Liver (tissue), 8 donors: ENCODE measurements at regions not wholly inside any gene's neighbourhood (a gene's known extent, or its start where the extent isn't known, plus 50 kb on each side); places are given as distances from the start of the nearest gene placed in this dataset.

ENCODE experiments used
- DNase-seq: peaks from one replicate; pipeline ENCODE4 v3.0.0-alpha.2; 2017; ENCODE audit warnings: low spot score
- H3K27ac ChIP-seq, 2 donors: one replicate each; pipeline ENCODE4 v1.7.0; 2013; ENCODE audit warnings: inconsistent platforms in 2 of 2, low read length in 2 of 2, control low read depth in 1 of 2, low read depth in 1 of 2, mild to moderate bottlenecking in 1 of 2
- H3K27me3 ChIP-seq, 4 donors: one replicate each; pipeline versions ENCODE4 v1.6.1 to v1.7.0; 2013; ENCODE audit warnings: low read length in 3 of 4, inconsistent platforms in 1 of 4, mild to moderate bottlenecking in 1 of 4, moderate library complexity in 1 of 4; ENCODE audit not compliant: control insufficient read depth in 4 of 4, insufficient read depth in 4 of 4
- H3K36me3 ChIP-seq, 4 donors: one replicate each; pipeline versions ENCODE4 v1.6.1 to v1.7.0; 2013; ENCODE audit warnings: low read length in 3 of 4, mild to moderate bottlenecking in 3 of 4, low read depth in 1 of 4, moderate library complexity in 1 of 4; ENCODE audit not compliant: control insufficient read depth in 4 of 4, insufficient read depth in 3 of 4
- H3K4me1 ChIP-seq, 4 donors: one replicate each; pipeline versions ENCODE4 v1.6.1 to v1.7.0; 2013; ENCODE audit warnings: low read length in 3 of 4, mild to moderate bottlenecking in 3 of 4, moderate library complexity in 1 of 4; ENCODE audit not compliant: control insufficient read depth in 4 of 4, insufficient read depth in 4 of 4
- H3K4me3 ChIP-seq, 3 donors: one replicate each; pipeline versions ENCODE4 v1.6.1 to v1.7.0; 2013; ENCODE audit warnings: low read length in 3 of 3, control low read depth in 1 of 3, low read depth in 1 of 3, mild to moderate bottlenecking in 1 of 3
- H3K9ac ChIP-seq, 2 donors: one replicate each; pipeline ENCODE4 v1.7.0; 2013; ENCODE audit warnings: low read length in 2 of 2, mild to moderate bottlenecking in 2 of 2, moderate library complexity in 2 of 2, control low read depth in 1 of 2, low read depth in 1 of 2
- H3K9me3 ChIP-seq, 4 donors: one replicate each; pipeline versions ENCODE4 v1.6.1 to v1.7.0; 2013; ENCODE audit warnings: low read length in 3 of 4; ENCODE audit not compliant: control insufficient read depth in 4 of 4
- EGR1 ChIP-seq, 2 donors: IDR thresholded peaks; 2 replicates each; pipeline ENCODE4 v1.6.1; 2016 to 2018; ENCODE audit warnings: antibody characterized with exemption in 2 of 2, low read depth in 2 of 2
- FOXA1 ChIP-seq: IDR thresholded peaks from 2 replicates; pipeline ENCODE4 v1.6.1; 2016; ENCODE audit warnings: antibody characterized with exemption
- FOXA2 ChIP-seq: IDR thresholded peaks from 2 replicates; pipeline ENCODE4 v1.6.1; 2016; ENCODE audit warnings: antibody characterized with exemption
- GABPA ChIP-seq, 2 donors: IDR thresholded peaks in 1 of 2; conservative IDR thresholded peaks in 1 of 2; 2 replicates each; pipeline ENCODE4 v1.6.1; 2016; ENCODE audit warnings: antibody characterized with exemption in 2 of 2, mild to moderate bottlenecking in 1 of 2, moderate library complexity in 1 of 2
- HNF4A ChIP-seq, 2 donors: conservative IDR thresholded peaks; 2 replicates each; pipeline ENCODE4 v1.6.1; 2016; ENCODE audit warnings: antibody characterized with exemption in 2 of 2, mild to moderate bottlenecking in 2 of 2
- JUND ChIP-seq, 2 donors: IDR thresholded peaks; 2 replicates each; pipeline ENCODE4 v1.6.1; 2016; ENCODE audit warnings: antibody characterized with exemption in 2 of 2
- NR2F2 ChIP-seq: IDR thresholded peaks from 2 replicates; pipeline ENCODE4 v1.6.1; 2016; ENCODE audit warnings: antibody characterized with exemption
- RAD21 ChIP-seq, 2 donors: IDR thresholded peaks; 2 replicates each; pipeline ENCODE4 v1.6.1; 2016; ENCODE audit warnings: antibody characterized with exemption in 2 of 2, mild to moderate bottlenecking in 2 of 2
- RXRA ChIP-seq, 2 donors: IDR thresholded peaks; 2 replicates each; pipeline ENCODE4 v1.6.1; 2017 to 2018; ENCODE audit warnings: antibody characterized with exemption in 2 of 2, mild to moderate bottlenecking in 1 of 2
- SP1 ChIP-seq: IDR thresholded peaks from 2 replicates; pipeline ENCODE4 v1.6.1; 2018; ENCODE audit warnings: antibody characterized with exemption, mild to moderate bottlenecking
- TAF1 ChIP-seq: conservative IDR thresholded peaks from 2 replicates; pipeline ENCODE4 v1.6.1; 2016; ENCODE audit warnings: antibody characterized with exemption, mild to moderate bottlenecking
- WGBS: extraction: QIAGEN DNeasy Blood & Tissue Kit; methylation state at CpG from one replicate; pipeline ENCODE4 v1.1.7; 2013; 5-methylcytosine and 5-hydroxymethylcytosine counted together
- TF ChIP-seq, protein P1 (sequence below): IDR thresholded peaks from 2 replicates; pipeline ENCODE4 v1.6.1; 2016; ENCODE audit warnings: antibody characterized with exemption
- TF ChIP-seq, protein P2 (sequence below): IDR thresholded peaks from 2 replicates; pipeline ENCODE4 v1.6.1; 2016; ENCODE audit warnings: antibody characterized with exemption
- TF ChIP-seq, protein P3 (sequence below): IDR thresholded peaks from 2 replicates; pipeline ENCODE4 v1.6.1; 2016; ENCODE audit warnings: antibody characterized with exemption
- TF ChIP-seq, protein P4 (sequence below): fragments of 150-350 bp; IDR thresholded peaks from 2 replicates; pipeline ENCODE4 v1.5.1; 2017; ENCODE audit warnings: improper control_type of control experiment, low read depth, low read length; ENCODE audit not compliant: missing input control
- donor health status: healthy.
- donor health status: healthy.
- donor health status: healthy.
- donor health status: healthy.
- donor health status: healthy.

DNA sequence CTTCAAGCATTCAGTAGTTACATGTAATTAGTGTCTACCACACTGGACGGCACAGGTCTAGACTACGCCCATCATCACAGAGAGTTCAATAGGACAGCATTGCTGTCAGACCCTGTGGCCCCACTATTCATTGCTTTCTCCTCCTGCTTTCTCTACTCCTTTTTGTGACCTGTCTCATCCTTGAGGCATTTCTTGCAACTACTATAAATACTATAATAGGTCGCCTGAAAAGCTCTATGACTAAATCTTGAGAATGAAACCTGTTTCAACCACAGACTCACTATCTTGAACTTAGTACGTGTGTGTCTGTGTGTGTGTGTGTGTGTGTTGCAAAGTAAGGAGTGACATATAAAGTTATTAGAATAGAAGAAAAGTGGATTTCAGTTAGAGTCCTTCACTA is 252.9 kb upstream of the KLF3 start (continued):
- no peak for TF ChIP-seq RAD21 (IDR thresholded peaks at IDR 0.05)

DNA sequence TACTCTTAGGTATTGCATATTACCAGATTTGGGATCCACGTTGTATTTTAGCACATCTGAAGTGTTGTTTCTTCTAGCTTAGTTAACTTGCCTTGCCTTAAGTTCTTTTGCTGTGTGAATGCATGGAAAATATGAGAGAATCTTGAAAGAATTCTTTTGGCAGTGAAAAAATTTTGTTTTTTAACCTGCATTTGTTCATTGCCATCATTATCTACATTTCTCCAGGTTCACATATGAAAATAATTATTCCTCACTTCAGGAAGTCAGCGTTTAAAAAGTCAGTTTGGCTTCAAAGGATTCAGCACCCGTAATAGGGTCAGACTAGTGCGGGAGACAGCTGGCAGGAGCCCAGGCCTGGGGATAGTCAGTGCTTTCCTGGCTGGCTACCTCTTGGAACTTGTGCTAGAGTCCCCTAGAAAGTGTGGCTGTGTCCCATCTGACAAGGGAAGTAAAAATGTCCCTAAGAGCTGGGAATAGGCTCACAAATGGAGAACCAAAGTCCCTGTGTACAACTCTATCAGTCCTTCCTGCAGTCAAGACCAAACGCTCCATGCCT is 251.9 kb upstream of the KLF3 start:
- H3K9ac ChIP-seq: no peak overlapping the region
- H3K9me3 ChIP-seq: no peaks in the 10 kb centered on the region
- no peaks in the 10 kb centered on the region for H3K27me3 ChIP-seq
- 63% methylated on average over 5 of the region's 5 CpGs for WGBS
- TF ChIP-seq, protein P1, sequence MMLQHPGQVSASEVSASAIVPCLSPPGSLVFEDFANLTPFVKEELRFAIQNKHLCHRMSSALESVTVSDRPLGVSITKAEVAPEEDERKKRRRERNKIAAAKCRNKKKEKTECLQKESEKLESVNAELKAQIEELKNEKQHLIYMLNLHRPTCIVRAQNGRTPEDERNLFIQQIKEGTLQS: no peak
- no peak for TF ChIP-seq JUND (IDR thresholded peaks at IDR 0.05)
- no peak for TF ChIP-seq RAD21 (IDR thresholded peaks at IDR 0.05)
- TF ChIP-seq FOXA2: no peak
- TF ChIP-seq SP1: no peak
- TF ChIP-seq, protein P2, sequence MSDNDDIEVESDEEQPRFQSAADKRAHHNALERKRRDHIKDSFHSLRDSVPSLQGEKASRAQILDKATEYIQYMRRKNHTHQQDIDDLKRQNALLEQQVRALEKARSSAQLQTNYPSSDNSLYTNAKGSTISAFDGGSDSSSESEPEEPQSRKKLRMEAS: no peak
- TF ChIP-seq FOXA1: no peak
- TF ChIP-seq NR2F2: no peak
- TF ChIP-seq TAF1: no peak
- TF ChIP-seq GABPA (IDR thresholded peaks at IDR 0.05 in 1 of 2, conservative IDR thresholded peaks at IDR 0.05 in 1 of 2): no peak
- TF ChIP-seq RXRA (IDR thresholded peaks at IDR 0.05): no peak
- TF ChIP-seq, protein P3, sequence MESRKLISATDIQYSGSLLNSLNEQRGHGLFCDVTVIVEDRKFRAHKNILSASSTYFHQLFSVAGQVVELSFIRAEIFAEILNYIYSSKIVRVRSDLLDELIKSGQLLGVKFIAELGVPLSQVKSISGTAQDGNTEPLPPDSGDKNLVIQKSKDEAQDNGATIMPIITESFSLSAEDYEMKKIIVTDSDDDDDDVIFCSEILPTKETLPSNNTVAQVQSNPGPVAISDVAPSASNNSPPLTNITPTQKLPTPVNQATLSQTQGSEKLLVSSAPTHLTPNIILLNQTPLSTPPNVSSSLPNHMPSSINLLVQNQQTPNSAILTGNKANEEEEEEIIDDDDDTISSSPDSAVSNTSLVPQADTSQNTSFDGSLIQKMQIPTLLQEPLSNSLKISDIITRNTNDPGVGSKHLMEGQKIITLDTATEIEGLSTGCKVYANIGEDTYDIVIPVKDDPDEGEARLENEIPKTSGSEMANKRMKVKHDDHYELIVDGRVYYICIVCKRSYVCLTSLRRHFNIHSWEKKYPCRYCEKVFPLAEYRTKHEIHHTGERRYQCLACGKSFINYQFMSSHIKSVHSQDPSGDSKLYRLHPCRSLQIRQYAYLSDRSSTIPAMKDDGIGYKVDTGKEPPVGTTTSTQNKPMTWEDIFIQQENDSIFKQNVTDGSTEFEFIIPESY: no peak
- no peak for TF ChIP-seq HNF4A (conservative IDR thresholded peaks at IDR 0.05)
- TF ChIP-seq, protein P4, sequence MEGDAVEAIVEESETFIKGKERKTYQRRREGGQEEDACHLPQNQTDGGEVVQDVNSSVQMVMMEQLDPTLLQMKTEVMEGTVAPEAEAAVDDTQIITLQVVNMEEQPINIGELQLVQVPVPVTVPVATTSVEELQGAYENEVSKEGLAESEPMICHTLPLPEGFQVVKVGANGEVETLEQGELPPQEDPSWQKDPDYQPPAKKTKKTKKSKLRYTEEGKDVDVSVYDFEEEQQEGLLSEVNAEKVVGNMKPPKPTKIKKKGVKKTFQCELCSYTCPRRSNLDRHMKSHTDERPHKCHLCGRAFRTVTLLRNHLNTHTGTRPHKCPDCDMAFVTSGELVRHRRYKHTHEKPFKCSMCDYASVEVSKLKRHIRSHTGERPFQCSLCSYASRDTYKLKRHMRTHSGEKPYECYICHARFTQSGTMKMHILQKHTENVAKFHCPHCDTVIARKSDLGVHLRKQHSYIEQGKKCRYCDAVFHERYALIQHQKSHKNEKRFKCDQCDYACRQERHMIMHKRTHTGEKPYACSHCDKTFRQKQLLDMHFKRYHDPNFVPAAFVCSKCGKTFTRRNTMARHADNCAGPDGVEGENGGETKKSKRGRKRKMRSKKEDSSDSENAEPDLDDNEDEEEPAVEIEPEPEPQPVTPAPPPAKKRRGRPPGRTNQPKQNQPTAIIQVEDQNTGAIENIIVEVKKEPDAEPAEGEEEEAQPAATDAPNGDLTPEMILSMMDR: no peak
- TF ChIP-seq EGR1 (IDR thresholded peaks at IDR 0.05; ENCODE audit: low read depth in 2 of 2): no peak
- no peak overlapping the region for H3K4me3 ChIP-seq
- no peak overlapping the region for H3K27ac ChIP-seq
- H3K4me1 ChIP-seq: no peaks in the 10 kb centered on the region
- no peak for DNase-seq
- H3K36me3 ChIP-seq: no peaks in the 10 kb centered on the region

DNA sequence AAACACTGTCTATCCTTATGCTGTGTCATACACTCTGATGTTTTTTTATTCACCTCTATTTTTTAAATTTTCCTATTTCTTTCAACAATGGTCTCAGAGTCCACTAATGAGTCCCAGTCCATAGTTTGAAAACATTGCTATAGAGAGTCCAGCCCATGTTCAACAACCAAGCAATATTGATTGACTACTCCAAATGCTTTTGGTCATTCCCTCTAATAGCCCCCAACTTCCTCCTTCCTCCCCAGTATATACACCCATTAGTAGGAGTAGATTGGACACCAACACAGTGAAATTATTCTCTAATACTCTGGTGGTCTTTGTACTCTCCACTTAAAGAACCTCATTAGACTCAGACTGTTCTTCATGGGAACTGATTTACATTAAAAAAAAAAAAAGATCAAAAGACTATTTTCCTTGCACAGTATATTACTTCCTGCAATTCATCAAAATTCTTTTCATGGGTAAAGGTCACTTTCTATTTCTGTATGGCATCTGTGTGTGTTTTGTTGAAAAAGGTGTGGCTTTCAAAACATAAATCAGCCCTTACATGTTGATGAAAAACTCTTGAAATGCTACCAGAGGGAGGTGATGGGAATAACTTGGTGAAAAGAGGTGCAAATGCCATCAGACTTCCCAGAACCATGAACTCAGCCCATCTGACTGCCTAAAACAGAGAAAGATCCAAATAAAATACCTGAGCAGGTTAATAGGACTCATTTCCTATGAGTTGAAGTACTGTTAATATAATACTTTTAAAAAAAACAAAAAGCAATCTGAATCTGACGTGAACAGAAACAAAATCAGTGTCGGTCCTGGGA is 250.3 kb upstream of the KLF3 start:
- Histone ChIP-seq H3K27ac (no peak overlapping the region), H3K27me3 (no peaks in the 10 kb centered on the region), H3K4me3 (no peak overlapping the region), H3K9me3 (no peaks in the 10 kb centered on the region), H3K4me1 (no peaks in the 10 kb centered on the region), H3K36me3 (no peaks in the 10 kb centered on the region), H3K9ac (no peak overlapping the region)
- TF ChIP-seq FOXA1 (no peak), JUND (IDR thresholded peaks at IDR 0.05) (no peak), SP1 (no peak)
- TF ChIP-seq, protein P3: no peak
- no peak for DNase-seq
- 80% methylated on average over 2 of the region's 2 CpGs for WGBS
